ENCODE measurements at regions not wholly inside any gene's neighbourhood (a gene's known extent, or its start where the extent isn't known, plus 50 kb on each side); places are given as distances from the start of the nearest gene placed in this dataset.
A peak's percentile ranks its signal among the peaks of the same experiment; 100 is the strongest.

GRCh38 chr14:85254711-85255110 is 275.2 kb upstream of the FLRT2 start:
- intact Hi-C loops (cut with micrococcal nuclease), result no loop called here
- ATAC-seq, result no peak
- Mint-ChIP-seq H3K27ac (peak overlapping the region in 1 of 2 donors; percentile 26), H3K36me3 (no peaks in the 10 kb centered on the region), H3K4me1 (peaks cover 28% of the 10 kb centered on the region in 2 donors), H3K27me3 (ENCODE audit: low read depth in 2 of 2) (no peaks in the 10 kb centered on the region), H3K9me3 (peaks cover 0 to 2% of the 10 kb centered on the region in 2 donors), H3K4me3 (no peak overlapping the region)
- Histone ChIP-seq H3K27me3 (ENCODE audit: control insufficient read depth, insufficient read depth, low read length) (no peaks in the 10 kb centered on the region), H3K27ac (ENCODE audit: low read length) (no peak overlapping the region), H3K4me1 (ENCODE audit: control insufficient read depth, insufficient read depth, low read length) (peaks cover 10% of the 10 kb centered on the region), H3K4me3 (ENCODE audit: low read length) (no peak overlapping the region), H3K9me3 (ENCODE audit: control insufficient read depth, insufficient read depth, low read length) (peaks cover 3% of the 10 kb centered on the region), H3K36me3 (ENCODE audit: control insufficient read depth, insufficient read depth, low read length) (no peaks in the 10 kb centered on the region)
- TF ChIP-seq CTCF (IDR thresholded peaks at IDR 0.05), result no peak
- no peak for DNase-seq

GRCh38 chr14:85257287-85257686 is 272.7 kb upstream of the FLRT2 start:
- peaks cover 2 to 5% of the 10 kb centered on the region in 2 donors for H3K9me3 Mint-ChIP-seq
- peak overlapping the region; percentile 19 for H3K27ac ChIP-seq (ENCODE audit: low read length)
- no peak overlapping the region for H3K4me3 ChIP-seq (ENCODE audit: low read length)
- intact Hi-C loops (cut with micrococcal nuclease), result no loop called here
- DNase-seq, result no peak
- peak overlapping the region; percentile 73 for H3K4me3 Mint-ChIP-seq
- no peaks in the 10 kb centered on the region for H3K36me3 Mint-ChIP-seq
- no peak for TF ChIP-seq CTCF (IDR thresholded peaks at IDR 0.05)
- H3K4me1 ChIP-seq (ENCODE audit: control insufficient read depth, insufficient read depth, low read length), result peaks cover 10% of the 10 kb centered on the region
- no peaks in the 10 kb centered on the region for H3K27me3 ChIP-seq (ENCODE audit: control insufficient read depth, insufficient read depth, low read length)
- H3K27me3 Mint-ChIP-seq (ENCODE audit: low read depth in 2 of 2), result no peaks in the 10 kb centered on the region
- H3K4me1 Mint-ChIP-seq, result peaks cover 28 to 33% of the 10 kb centered on the region in 2 donors
- peaks cover 3% of the 10 kb centered on the region for H3K9me3 ChIP-seq (ENCODE audit: control insufficient read depth, insufficient read depth, low read length)
- ATAC-seq, result peak; percentile 70 to 92 (median 73)
- peak overlapping the region; percentile 54 to 74 for H3K27ac Mint-ChIP-seq
- no peaks in the 10 kb centered on the region for H3K36me3 ChIP-seq (ENCODE audit: control insufficient read depth, insufficient read depth, low read length)

- Mint-ChIP-seq H3K27me3 (ENCODE audit: low read depth in 2 of 2) (no peaks in the 10 kb centered on the region), H3K4me1 (peaks cover 3 to 5% of the 10 kb centered on the region in 2 donors), H3K36me3 (no peaks in the 10 kb centered on the region), H3K4me3 (no peak overlapping the region), H3K9me3 (peaks cover 2 to 6% of the 10 kb centered on the region in 2 donors), H3K27ac (no peak overlapping the region)
- Histone ChIP-seq H3K36me3 (ENCODE audit: control insufficient read depth, insufficient read depth, low read length) (no peaks in the 10 kb centered on the region), H3K27ac (ENCODE audit: low read length) (no peak overlapping the region), H3K27me3 (ENCODE audit: control insufficient read depth, insufficient read depth, low read length) (no peaks in the 10 kb centered on the region), H3K4me3 (ENCODE audit: low read length) (no peak overlapping the region), H3K4me1 (ENCODE audit: control insufficient read depth, insufficient read depth, low read length) (no peaks in the 10 kb centered on the region), H3K9me3 (ENCODE audit: control insufficient read depth, insufficient read depth, low read length) (no peaks in the 10 kb centered on the region)
- 76% methylated on average over 3 of the region's 4 CpGs for WGBS (ENCODE audit: insufficient coverage)
- ATAC-seq, result no peak
- DNase-seq, result no peak
- no peak for TF ChIP-seq CTCF (IDR thresholded peaks at IDR 0.05)
- intact Hi-C loops (cut with micrococcal nuclease), result no loop called here
Measured at GRCh38 chr14:85263916-85264675, 265.8 kb upstream of the FLRT2 start.

Data from natural killer cell (primary cell).